ENCODE measurements at regions not wholly inside any gene's neighbourhood (a gene's known extent, or its start where the extent isn't known, plus 50 kb on each side); places are given as distances from the start of the nearest gene placed in this dataset.

DNA sequence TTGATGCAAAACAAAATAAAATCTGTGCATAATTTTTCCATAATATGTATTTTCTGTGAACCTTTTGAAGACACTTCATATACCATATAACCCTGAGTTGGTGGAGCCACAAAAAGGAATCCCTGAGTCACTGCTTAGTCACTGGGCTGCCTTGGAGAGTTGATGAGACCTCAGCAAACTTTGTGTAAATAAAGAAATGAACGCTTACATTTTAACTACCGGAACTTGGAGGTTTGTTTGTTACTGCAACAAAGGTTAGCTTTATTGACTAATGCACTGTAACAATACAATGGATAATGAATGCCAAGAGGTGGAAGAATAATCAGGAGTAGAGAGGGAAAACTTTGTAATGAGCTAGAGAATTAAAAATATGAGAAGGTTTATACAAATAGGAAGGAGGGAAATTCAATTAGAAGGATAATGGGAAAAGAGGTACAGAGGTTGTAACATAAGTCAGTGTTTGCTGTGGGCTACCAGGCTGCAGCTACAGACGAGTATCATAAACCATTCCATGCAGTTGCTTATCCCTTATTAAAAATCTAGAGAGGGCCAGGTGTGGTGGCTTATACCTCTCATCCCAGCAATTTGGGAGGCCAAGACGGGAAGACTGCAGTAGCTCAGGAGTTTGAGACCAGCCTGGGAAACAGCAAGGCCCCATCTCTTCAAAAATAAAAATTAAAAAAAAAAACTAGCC is 1042.1 kb downstream of the TYW1 start:
- DNase-seq: no peak
- Histone ChIP-seq H3K4me3 (no peak overlapping the region), H3K9me3 (no peaks in the 10 kb centered on the region), H3K4me1 (no peaks in the 10 kb centered on the region), H3K27ac (no peak overlapping the region), H3K36me3 (no peaks in the 10 kb centered on the region), H3K27me3 (no peaks in the 10 kb centered on the region)
- TF ChIP-seq POLR2A (IDR thresholded peaks at IDR 0.05): no peak
- no peak for TF ChIP-seq CTCF (IDR thresholded peaks at IDR 0.05)
- WGBS, 2 donors: 41 to 49% methylated on average over 4 of the region's 4 CpGs
- intact Hi-C loops (cut with DNase I): no loop called here

DNA sequence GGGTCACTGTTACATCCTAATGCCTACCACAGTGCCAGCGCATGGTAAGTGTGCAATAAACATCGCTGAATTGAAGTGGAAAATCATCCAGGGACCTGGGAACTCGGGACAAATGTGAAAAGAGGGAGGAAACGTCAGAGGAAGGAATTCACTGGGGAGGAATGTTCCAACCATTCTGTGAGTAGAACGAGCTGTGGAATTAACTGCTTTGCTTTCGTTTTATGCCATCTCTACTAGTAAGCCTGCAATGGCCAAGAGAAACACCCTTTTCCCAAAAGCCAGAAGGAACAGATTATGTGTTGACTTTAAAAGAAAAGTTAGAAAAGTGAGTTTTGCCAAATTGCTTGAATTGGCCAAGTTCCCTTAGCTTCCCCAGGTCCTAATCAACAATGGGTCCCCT is 1044.9 kb downstream of the TYW1 start:
- intact Hi-C loops (cut with DNase I): no loop called here
- no peak for DNase-seq
- H3K27me3 ChIP-seq: no peaks in the 10 kb centered on the region
- 53 to 67% methylated on average over 6 of the region's 6 CpGs for WGBS, 2 donors
- H3K36me3 ChIP-seq: no peaks in the 10 kb centered on the region
- H3K4me3 ChIP-seq: no peak overlapping the region
- H3K9me3 ChIP-seq: no peaks in the 10 kb centered on the region
- H3K4me1 ChIP-seq: no peaks in the 10 kb centered on the region
- TF ChIP-seq CTCF (IDR thresholded peaks at IDR 0.05) (no peak), POLR2A (IDR thresholded peaks at IDR 0.05) (no peak)
- H3K27ac ChIP-seq: no peak overlapping the region

DNA sequence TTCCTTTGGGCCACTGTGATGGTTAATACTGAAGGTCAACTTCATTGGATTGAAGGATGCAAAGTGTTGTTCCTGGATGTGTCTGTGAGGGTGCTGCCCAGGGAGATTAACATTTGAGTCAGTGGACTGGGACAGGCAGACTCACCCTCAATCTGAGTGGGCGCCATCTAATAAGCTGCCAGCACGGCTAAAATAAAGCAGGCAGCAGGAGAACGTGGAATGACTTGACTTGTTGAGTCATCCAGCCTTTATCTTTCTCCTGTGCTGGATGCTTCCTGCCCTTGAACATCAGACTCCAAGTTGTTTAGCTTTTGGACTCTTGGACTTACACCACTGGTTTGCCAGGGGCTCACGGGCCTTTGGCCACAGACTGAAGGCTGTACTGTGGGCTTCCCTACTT is 1046.9 kb downstream of the TYW1 start:
- WGBS, 2 donors: 54 to 84% methylated on average over 3 to 4 of the region's 4 CpGs
- no peak for DNase-seq
- Histone ChIP-seq H3K36me3 (no peaks in the 10 kb centered on the region), H3K4me1 (no peaks in the 10 kb centered on the region), H3K27ac (no peak overlapping the region), H3K27me3 (no peaks in the 10 kb centered on the region), H3K4me3 (no peak overlapping the region), H3K9me3 (no peaks in the 10 kb centered on the region)
- no peak for TF ChIP-seq POLR2A (IDR thresholded peaks at IDR 0.05)
- no peak for TF ChIP-seq CTCF (IDR thresholded peaks at IDR 0.05)
- intact Hi-C loops (cut with DNase I): no loop called here

GRCh38 chr7:68050627-68051026 is 1054.0 kb downstream of the TYW1 start:
- DNase-seq: no peak
- TF ChIP-seq POLR2A (IDR thresholded peaks at IDR 0.05) (no peak), CTCF (IDR thresholded peaks at IDR 0.05) (no peak)
- Histone ChIP-seq H3K27ac (no peak overlapping the region), H3K4me3 (no peak overlapping the region), H3K4me1 (no peaks in the 10 kb centered on the region), H3K27me3 (no peaks in the 10 kb centered on the region), H3K36me3 (no peaks in the 10 kb centered on the region), H3K9me3 (no peaks in the 10 kb centered on the region)
- 85 to 86% methylated on average over 8 to 9 of the region's 9 CpGs for WGBS, 2 donors
- intact Hi-C loops (cut with DNase I): no loop called here

DNA sequence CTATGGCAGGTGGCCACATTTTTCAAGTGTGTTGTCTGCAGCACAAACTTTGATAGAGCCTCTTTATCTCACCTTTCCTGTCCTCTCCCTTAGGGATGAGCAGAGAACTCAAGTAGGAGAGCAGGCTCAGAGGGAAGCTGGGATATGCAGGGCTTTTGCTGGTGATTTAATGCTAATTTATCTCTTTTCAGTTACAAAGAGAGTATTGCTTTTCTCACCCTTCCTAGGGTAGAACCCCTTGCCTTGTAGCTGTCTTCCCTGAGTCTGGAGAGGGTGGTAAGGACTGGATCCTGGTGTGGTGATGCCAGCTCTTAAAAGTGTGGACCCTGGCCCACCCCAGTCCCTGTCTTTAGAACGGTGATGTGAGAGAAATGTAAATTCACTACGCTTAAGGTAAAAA is 1061.4 kb downstream of the TYW1 start:
- TF ChIP-seq CTCF (IDR thresholded peaks at IDR 0.05) (no peak), POLR2A (IDR thresholded peaks at IDR 0.05) (no peak)
- 43 to 78% methylated on average over 2 of the region's 2 CpGs for WGBS, 2 donors
- H3K36me3 ChIP-seq: no peaks in the 10 kb centered on the region
- H3K9me3 ChIP-seq: no peaks in the 10 kb centered on the region
- no peaks in the 10 kb centered on the region for H3K4me1 ChIP-seq
- DNase-seq: no peak
- no peak overlapping the region for H3K4me3 ChIP-seq
- intact Hi-C loops (cut with DNase I): no loop called here
- H3K27me3 ChIP-seq: peaks cover 0 to 3% (median 0%) of the 10 kb centered on the region in 4 donors
- no peak overlapping the region for H3K27ac ChIP-seq
